ENCODE measurements at regions not wholly inside any gene's neighbourhood (a gene's known extent, or its start where the extent isn't known, plus 50 kb on each side); places are given as distances from the start of the nearest gene placed in this dataset.

GRCh38 chr3:109930582-109930981 is 593.2 kb upstream of the DPPA4 start:
- Mint-ChIP-seq H3K4me1 (ENCODE audit: low read depth) (peaks cover 8% of the 10 kb centered on the region), H3K9me3 (no peaks in the 10 kb centered on the region), H3K4me3 (no peak overlapping the region), H3K27me3 (ENCODE audit: low read depth) (no peaks in the 10 kb centered on the region), H3K27ac (no peak overlapping the region), H3K36me3 (ENCODE audit: insufficient read depth in 2 of 2) (no peaks in the 10 kb centered on the region)
- ATAC-seq (replicated peaks in 1 of 2) = no peak
- no peak for DNase-seq

GRCh38 chr3:109933576-109933975 is 596.2 kb upstream of the DPPA4 start:
- no peak for DNase-seq
- ATAC-seq (replicated peaks in 1 of 2) = no peak
- Mint-ChIP-seq H3K4me3 (no peak overlapping the region), H3K4me1 (ENCODE audit: low read depth) (no peaks in the 10 kb centered on the region), H3K27ac (no peak overlapping the region), H3K36me3 (ENCODE audit: insufficient read depth in 2 of 2) (no peaks in the 10 kb centered on the region), H3K9me3 (no peaks in the 10 kb centered on the region), H3K27me3 (ENCODE audit: low read depth) (no peaks in the 10 kb centered on the region)

- Mint-ChIP-seq H3K9me3 (peaks cover 0 to 1% of the 10 kb centered on the region in 2 donors), H3K27me3 (ENCODE audit: low read depth) (no peaks in the 10 kb centered on the region), H3K36me3 (ENCODE audit: insufficient read depth in 2 of 2) (no peaks in the 10 kb centered on the region), H3K4me3 (no peak overlapping the region), H3K27ac (no peak overlapping the region), H3K4me1 (ENCODE audit: low read depth) (no peaks in the 10 kb centered on the region)
- DNase-seq = no peak
- ATAC-seq (replicated peaks in 1 of 2) = no peak
Measured at GRCh38 chr3:109939817-109940216, 602.5 kb upstream of the DPPA4 start.

- no peak for ATAC-seq (replicated peaks in 1 of 2)
- Mint-ChIP-seq H3K27ac (no peak overlapping the region), H3K36me3 (ENCODE audit: insufficient read depth in 2 of 2) (no peaks in the 10 kb centered on the region), H3K9me3 (peaks cover 0 to 1% of the 10 kb centered on the region in 2 donors), H3K4me3 (no peak overlapping the region), H3K27me3 (ENCODE audit: low read depth) (no peaks in the 10 kb centered on the region), H3K4me1 (ENCODE audit: low read depth) (no peaks in the 10 kb centered on the region)
- no peak for DNase-seq
Measured at GRCh38 chr3:109943181-109943580, 605.8 kb upstream of the DPPA4 start.

DNA sequence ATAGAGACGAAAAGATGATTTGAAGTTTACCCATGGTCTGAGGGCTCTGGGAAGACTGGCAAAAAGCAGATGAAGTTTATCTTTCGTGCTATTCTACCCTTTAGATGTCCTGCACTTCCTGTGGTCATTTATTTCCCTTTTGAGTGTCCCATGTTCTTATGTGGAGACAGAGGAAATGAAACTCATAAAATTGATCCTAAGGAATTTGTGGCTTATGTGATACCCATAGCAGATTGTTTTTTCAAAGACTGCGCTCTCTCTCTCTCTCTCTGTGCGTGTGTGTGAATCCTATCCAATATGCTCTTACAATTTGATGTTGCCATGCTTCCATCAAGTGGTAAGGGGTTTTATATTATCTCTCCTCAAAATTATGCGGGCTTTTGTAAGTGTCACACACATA is 607.5 kb upstream of the DPPA4 start:
- H3K36me3 Mint-ChIP-seq (ENCODE audit: insufficient read depth in 2 of 2) = no peaks in the 10 kb centered on the region
- H3K4me3 Mint-ChIP-seq = no peak overlapping the region
- no peak for ATAC-seq (replicated peaks in 1 of 2)
- H3K9me3 Mint-ChIP-seq = peaks cover 0 to 1% of the 10 kb centered on the region in 2 donors
- no peak overlapping the region for H3K27ac Mint-ChIP-seq
- H3K4me1 Mint-ChIP-seq (ENCODE audit: low read depth) = no peaks in the 10 kb centered on the region
- no peaks in the 10 kb centered on the region for H3K27me3 Mint-ChIP-seq (ENCODE audit: low read depth)
- no peak for DNase-seq

DNA sequence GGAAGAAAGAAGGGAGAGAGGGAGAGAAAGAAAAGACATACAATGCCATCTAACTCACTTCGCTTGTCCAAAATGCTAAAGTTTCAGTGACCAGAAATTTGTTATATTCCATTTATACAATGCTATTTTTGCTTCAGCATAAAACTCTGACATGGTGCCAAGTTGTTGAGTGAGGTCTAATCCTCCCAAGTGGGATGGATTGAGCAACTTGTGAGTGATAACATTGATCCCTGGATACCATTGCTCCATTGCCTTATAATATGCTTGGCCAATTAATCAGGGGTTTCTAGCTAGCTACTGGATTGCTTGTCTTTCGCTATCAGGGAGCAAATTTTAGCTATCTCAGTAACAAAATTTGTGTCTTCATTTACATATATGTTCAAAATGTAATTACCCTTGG is 615.6 kb upstream of the DPPA4 start:
- Mint-ChIP-seq H3K36me3 (ENCODE audit: insufficient read depth in 2 of 2) (no peaks in the 10 kb centered on the region), H3K27ac (no peak overlapping the region), H3K4me1 (ENCODE audit: low read depth) (no peaks in the 10 kb centered on the region), H3K27me3 (ENCODE audit: low read depth) (no peaks in the 10 kb centered on the region), H3K4me3 (no peak overlapping the region), H3K9me3 (peaks cover 0 to 3% of the 10 kb centered on the region in 2 donors)
- no peak for DNase-seq
- no peak for ATAC-seq (replicated peaks in 1 of 2)

GRCh38 chr3:109963831-109964230 is 626.5 kb upstream of the DPPA4 start:
- no peak for DNase-seq
- Mint-ChIP-seq H3K36me3 (ENCODE audit: insufficient read depth in 2 of 2) (peaks cover 0 to 1% of the 10 kb centered on the region in 2 donors), H3K27ac (no peak overlapping the region), H3K4me1 (ENCODE audit: low read depth) (no peaks in the 10 kb centered on the region), H3K4me3 (no peak overlapping the region), H3K27me3 (ENCODE audit: low read depth) (no peaks in the 10 kb centered on the region), H3K9me3 (peaks cover 0 to 1% of the 10 kb centered on the region in 2 donors)
- ATAC-seq (replicated peaks in 1 of 2) = no peak

DNA sequence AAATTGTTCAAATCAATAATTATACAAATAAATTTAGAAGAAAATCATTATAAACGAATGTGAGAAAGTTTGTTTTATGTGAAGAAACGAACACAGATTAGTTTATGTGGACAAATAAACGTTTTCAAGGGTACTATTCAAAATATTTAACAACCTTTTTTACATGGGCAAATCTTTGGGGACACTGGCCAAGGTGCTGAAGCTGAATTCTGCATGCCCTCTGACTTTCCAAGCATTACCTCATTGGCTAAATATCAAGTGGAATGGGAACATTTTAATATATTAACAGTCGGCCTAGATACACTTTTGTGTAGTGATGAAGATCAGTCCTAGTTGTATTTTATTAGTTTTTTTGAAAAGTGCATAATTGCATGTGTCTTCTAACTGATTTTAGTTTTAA is 636.4 kb upstream of the DPPA4 start:
- no peak overlapping the region for H3K4me3 Mint-ChIP-seq
- no peaks in the 10 kb centered on the region for H3K36me3 Mint-ChIP-seq (ENCODE audit: insufficient read depth in 2 of 2)
- peaks cover 0 to 1% of the 10 kb centered on the region in 2 donors for H3K9me3 Mint-ChIP-seq
- DNase-seq (no peak), ATAC-seq (replicated peaks in 1 of 2) (no peak)
- no peaks in the 10 kb centered on the region for H3K27me3 Mint-ChIP-seq (ENCODE audit: low read depth)
- no peak overlapping the region for H3K27ac Mint-ChIP-seq
- H3K4me1 Mint-ChIP-seq (ENCODE audit: low read depth) = no peaks in the 10 kb centered on the region

DNA sequence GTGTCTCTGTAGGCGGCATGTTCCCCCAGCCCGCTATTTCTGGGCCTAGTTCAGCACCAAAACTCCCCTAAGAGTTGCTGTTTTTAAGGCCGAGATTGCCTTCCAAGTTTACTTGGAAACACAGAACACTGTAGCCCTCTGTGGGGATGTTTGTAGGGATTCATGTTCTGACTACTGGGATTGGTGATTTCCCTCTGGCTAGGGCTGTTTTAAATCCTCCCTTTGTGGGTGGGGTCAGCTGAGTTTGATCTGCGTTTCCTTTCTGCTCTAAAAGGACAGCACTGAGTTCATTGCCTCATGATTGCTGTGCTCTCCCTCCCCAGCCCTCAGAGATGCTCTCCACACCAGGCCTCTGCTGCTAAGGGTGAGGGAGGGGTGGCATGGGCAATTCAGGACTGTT is 640.6 kb upstream of the DPPA4 start:
- Mint-ChIP-seq H3K4me1 (ENCODE audit: low read depth) (no peaks in the 10 kb centered on the region), H3K27ac (no peak overlapping the region), H3K4me3 (no peak overlapping the region), H3K36me3 (ENCODE audit: insufficient read depth in 2 of 2) (no peaks in the 10 kb centered on the region), H3K9me3 (no peaks in the 10 kb centered on the region), H3K27me3 (ENCODE audit: low read depth) (no peaks in the 10 kb centered on the region)
- ATAC-seq (replicated peaks in 1 of 2) (no peak), DNase-seq (no peak)

DNA sequence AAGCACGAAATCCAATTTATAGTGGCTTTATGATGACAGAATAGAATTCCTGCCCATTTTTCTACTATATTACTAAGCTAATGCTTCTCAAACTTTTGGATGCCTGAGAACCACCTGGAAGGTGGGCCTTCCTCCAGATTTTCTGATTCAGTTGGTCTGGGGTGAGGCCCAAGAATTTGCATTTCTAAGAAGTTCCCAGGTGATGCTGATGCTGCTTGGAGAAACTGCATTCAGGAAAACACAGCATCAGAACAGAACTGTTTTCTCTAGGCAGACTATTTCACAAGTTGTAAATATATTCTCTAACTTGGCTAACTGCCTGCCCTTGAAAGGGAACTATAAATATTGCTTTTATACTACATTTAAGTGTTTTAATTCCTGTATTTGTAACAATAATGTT is 644.9 kb upstream of the DPPA4 start:
- Mint-ChIP-seq H3K9me3 (no peaks in the 10 kb centered on the region), H3K36me3 (ENCODE audit: insufficient read depth in 2 of 2) (no peaks in the 10 kb centered on the region), H3K4me3 (no peak overlapping the region), H3K27me3 (ENCODE audit: low read depth) (no peaks in the 10 kb centered on the region), H3K27ac (no peak overlapping the region), H3K4me1 (ENCODE audit: low read depth) (no peaks in the 10 kb centered on the region)
- ATAC-seq (replicated peaks in 1 of 2) (no peak), DNase-seq (no peak)

DNA sequence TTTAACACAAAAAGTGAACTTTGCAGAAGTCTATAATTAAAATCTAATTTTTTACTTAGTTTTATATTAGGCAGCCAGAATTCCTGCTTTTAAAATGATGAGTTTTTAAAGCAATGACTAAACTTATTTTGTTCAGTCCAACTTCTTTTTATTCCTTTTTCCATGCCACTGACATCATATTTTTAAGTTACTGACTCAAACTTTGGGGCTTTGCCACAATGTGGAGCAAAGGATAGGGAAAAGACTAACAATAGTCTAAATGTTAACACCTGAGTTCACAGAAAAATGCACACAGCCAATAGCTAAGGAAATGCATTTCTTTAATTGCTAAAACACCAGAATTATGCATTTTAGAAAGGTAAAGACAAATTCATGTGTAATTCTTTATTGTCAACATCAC is 647.6 kb upstream of the DPPA4 start:
- H3K27me3 Mint-ChIP-seq (ENCODE audit: low read depth) = no peaks in the 10 kb centered on the region
- H3K4me3 Mint-ChIP-seq = no peak overlapping the region
- no peaks in the 10 kb centered on the region for H3K36me3 Mint-ChIP-seq (ENCODE audit: insufficient read depth in 2 of 2)
- H3K27ac Mint-ChIP-seq = no peak overlapping the region
- no peak for DNase-seq
- no peak for ATAC-seq (replicated peaks in 1 of 2)
- no peaks in the 10 kb centered on the region for H3K9me3 Mint-ChIP-seq
- H3K4me1 Mint-ChIP-seq (ENCODE audit: low read depth) = no peaks in the 10 kb centered on the region

DNA sequence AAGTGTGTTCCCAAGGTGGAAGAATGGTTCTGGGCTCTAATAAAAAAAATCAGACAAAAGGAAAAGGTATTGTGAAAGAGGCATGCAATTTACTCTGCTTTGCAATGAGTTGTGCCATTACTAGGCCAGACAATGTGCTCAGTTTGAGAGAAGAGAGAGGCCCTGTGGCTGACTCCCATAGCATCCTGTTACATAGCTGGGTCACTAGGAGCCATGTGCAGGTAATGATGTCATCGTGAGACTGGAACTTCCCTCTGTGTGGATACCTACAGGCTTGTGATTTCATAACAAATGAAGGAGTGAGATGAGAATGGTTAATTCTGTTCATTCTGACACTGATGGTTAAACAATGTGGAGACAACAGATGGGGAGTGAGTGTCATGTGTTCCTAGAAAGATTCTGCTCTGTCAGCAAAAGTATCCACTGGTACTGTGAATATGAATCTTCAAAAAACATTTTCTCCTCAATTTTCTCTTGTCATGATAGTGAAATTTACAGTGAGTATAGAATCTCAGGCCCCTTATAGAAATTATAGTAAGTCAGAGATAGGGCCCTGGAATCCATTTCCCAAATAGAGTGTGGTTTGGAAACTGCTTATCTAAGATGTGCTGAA is 648.7 kb upstream of the DPPA4 start:
- Mint-ChIP-seq H3K9me3 (no peaks in the 10 kb centered on the region), H3K27ac (peak overlapping the region; percentile 57), H3K4me1 (ENCODE audit: low read depth) (no peaks in the 10 kb centered on the region), H3K4me3 (no peak overlapping the region), H3K27me3 (ENCODE audit: low read depth) (no peaks in the 10 kb centered on the region), H3K36me3 (ENCODE audit: insufficient read depth in 2 of 2) (no peaks in the 10 kb centered on the region)
- ATAC-seq (replicated peaks in 1 of 2) = peak in 1 of 2 donors; percentile 59
- DNase-seq = no peak

DNA sequence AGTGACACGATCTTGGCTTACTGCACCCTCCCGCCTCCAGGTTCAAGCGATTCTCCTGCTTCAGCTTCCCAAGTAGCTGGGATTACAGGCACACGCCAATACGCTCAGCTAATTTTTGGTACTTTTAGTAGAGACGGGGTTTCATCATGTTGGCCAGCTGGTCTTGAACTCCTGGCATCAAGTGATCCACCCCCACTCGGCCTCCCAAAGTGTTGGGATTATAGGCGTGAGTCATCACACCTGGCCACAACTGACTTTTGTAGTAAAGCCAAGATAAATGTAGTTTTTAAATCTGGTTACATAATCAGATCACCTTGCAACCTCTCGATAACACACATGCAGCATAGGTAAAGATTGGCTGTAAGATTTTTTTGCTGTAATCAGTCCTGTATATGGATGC is 657.5 kb upstream of the DPPA4 start:
- no peaks in the 10 kb centered on the region for H3K27me3 Mint-ChIP-seq (ENCODE audit: low read depth)
- peaks cover 2 to 3% of the 10 kb centered on the region in 2 donors for H3K9me3 Mint-ChIP-seq
- no peaks in the 10 kb centered on the region for H3K36me3 Mint-ChIP-seq (ENCODE audit: insufficient read depth in 2 of 2)
- H3K27ac Mint-ChIP-seq = no peak overlapping the region
- ATAC-seq (replicated peaks in 1 of 2) (no peak), DNase-seq (no peak)
- no peak overlapping the region for H3K4me3 Mint-ChIP-seq
- no peaks in the 10 kb centered on the region for H3K4me1 Mint-ChIP-seq (ENCODE audit: low read depth)

GRCh38 chr3:109995377-109995776 is 658.0 kb upstream of the DPPA4 start:
- ATAC-seq (replicated peaks in 1 of 2) (no peak), DNase-seq (no peak)
- Mint-ChIP-seq H3K4me1 (ENCODE audit: low read depth) (no peaks in the 10 kb centered on the region), H3K36me3 (ENCODE audit: insufficient read depth in 2 of 2) (no peaks in the 10 kb centered on the region), H3K4me3 (no peak overlapping the region), H3K27me3 (ENCODE audit: low read depth) (no peaks in the 10 kb centered on the region), H3K9me3 (peaks cover 2 to 3% of the 10 kb centered on the region in 2 donors), H3K27ac (no peak overlapping the region)

All from activated T-cell treated with anti-CD3 and anti-CD28 coated beads, Interleukin-2, amount 50 U/mL, for 72 hours (primary cell).